ENCODE measurements at regions not wholly inside any gene's neighbourhood (a gene's known extent, or its start where the extent isn't known, plus 50 kb on each side); places are given as distances from the start of the nearest gene placed in this dataset.

GRCh38 chr2:145026456-145027455, 506.8 kb upstream of the ZEB2 start:
- H3K27ac ChIP-seq: no peak overlapping the region
- H3K27me3 ChIP-seq (ENCODE audit: control insufficient read depth, insufficient read depth, low read length): no peaks in the 10 kb centered on the region
- no peak overlapping the region for H2AFZ ChIP-seq
- H3K4me1 ChIP-seq: no peaks in the 10 kb centered on the region
- H3K9me3 ChIP-seq (ENCODE audit: control insufficient read depth, low read length): no peaks in the 10 kb centered on the region
- H3K9ac ChIP-seq: no peak overlapping the region
- H3K36me3 ChIP-seq (ENCODE audit: control insufficient read depth, insufficient read depth, low read length): no peaks in the 10 kb centered on the region
- no peaks in the 10 kb centered on the region for H3K79me2 ChIP-seq
- TF ChIP-seq CTCF (IDR thresholded peaks at IDR 0.05): no peak
- H3K4me3 ChIP-seq (ENCODE audit: low read depth, low read length): no peak overlapping the region
- H3K4me2 ChIP-seq (ENCODE audit: low read length): no peak overlapping the region

- Histone ChIP-seq H3K27me3 (ENCODE audit: control insufficient read depth, insufficient read depth, low read length) (no peaks in the 10 kb centered on the region), H3K27ac (no peak overlapping the region), H3K4me1 (no peaks in the 10 kb centered on the region), H3K4me3 (ENCODE audit: low read depth, low read length) (no peak overlapping the region), H3K9me3 (ENCODE audit: control insufficient read depth, low read length) (no peaks in the 10 kb centered on the region), H3K4me2 (ENCODE audit: low read length) (no peak overlapping the region), H3K36me3 (ENCODE audit: control insufficient read depth, insufficient read depth, low read length) (no peaks in the 10 kb centered on the region), H3K79me2 (no peaks in the 10 kb centered on the region), H3K9ac (no peak overlapping the region), H2AFZ (no peak overlapping the region)
- no peak for TF ChIP-seq CTCF (IDR thresholded peaks at IDR 0.05)
These were observed 505.5 kb upstream of the ZEB2 start for GRCh38 chr2:145025382-145025781.

GRCh38 chr2:145023334-145023934, 503.5 kb upstream of the ZEB2 start:
- Histone ChIP-seq H3K9me3 (ENCODE audit: control insufficient read depth, low read length) (no peaks in the 10 kb centered on the region), H3K27ac (no peak overlapping the region), H3K27me3 (ENCODE audit: control insufficient read depth, insufficient read depth, low read length) (no peaks in the 10 kb centered on the region), H2AFZ (no peak overlapping the region), H3K4me1 (no peaks in the 10 kb centered on the region), H3K79me2 (no peaks in the 10 kb centered on the region), H3K9ac (no peak overlapping the region), H3K36me3 (ENCODE audit: control insufficient read depth, insufficient read depth, low read length) (no peaks in the 10 kb centered on the region), H3K4me2 (ENCODE audit: low read length) (no peak overlapping the region), H3K4me3 (ENCODE audit: low read depth, low read length) (no peak overlapping the region)
- TF ChIP-seq CTCF (IDR thresholded peaks at IDR 0.05): no peak

- no peak overlapping the region for H3K4me3 ChIP-seq (ENCODE audit: low read depth, low read length)
- H3K4me1 ChIP-seq: no peaks in the 10 kb centered on the region
- no peak for TF ChIP-seq CTCF (IDR thresholded peaks at IDR 0.05)
- no peaks in the 10 kb centered on the region for H3K27me3 ChIP-seq (ENCODE audit: control insufficient read depth, insufficient read depth, low read length)
- H3K27ac ChIP-seq: no peak overlapping the region
- H3K36me3 ChIP-seq (ENCODE audit: control insufficient read depth, insufficient read depth, low read length): no peaks in the 10 kb centered on the region
- H3K79me2 ChIP-seq: no peaks in the 10 kb centered on the region
- no peaks in the 10 kb centered on the region for H3K9me3 ChIP-seq (ENCODE audit: control insufficient read depth, low read length)
- no peak overlapping the region for H3K9ac ChIP-seq
- H2AFZ ChIP-seq: no peak overlapping the region
- H3K4me2 ChIP-seq (ENCODE audit: low read length): no peak overlapping the region
These were observed 502.9 kb upstream of the ZEB2 start for GRCh38 chr2:145022666-145023333.

Data from parathyroid adenoma (tissue), 2 donors.